RWPE1 (cell line): ENCODE measurements at regions not wholly inside any gene's neighbourhood (a gene's known extent, or its start where the extent isn't known, plus 50 kb on each side); places are given as distances from the start of the nearest gene placed in this dataset.

Experiments
- CTCF ChIA-PET: fragments of 350-600 bp; sonication (Branson Sonifier 250); formaldehyde crosslinking; extraction: SDS; loops from one replicate; lab custom pipeline; 2021; lab: Yijun Ruan, JAX
- POLR2A ChIA-PET: fragments of 400-600 bp; formaldehyde crosslinking; extraction: SDS; loops from one replicate; lab custom pipeline; 2020; ENCODE audit warnings: antibody characterized with exemption; ENCODE audit not compliant: low non-redundant PET; lab: Yijun Ruan, JAX
- DNase-seq: peaks from one replicate; pipeline ENCODE4 v3.0.0; 2012; ENCODE audit warnings: low spot score
- H3K27ac ChIP-seq: fragments of 450-650 bp; 2 replicates; pipeline ENCODE4 v1.5.1; 2017
- TF ChIP-seq, protein P1 (sequence below): fragments of 450-650 bp; conservative IDR thresholded peaks from 2 replicates; pipeline ENCODE4 v1.5.1; 2017; ENCODE audit warnings: low read depth, mild to moderate bottlenecking

DNA sequence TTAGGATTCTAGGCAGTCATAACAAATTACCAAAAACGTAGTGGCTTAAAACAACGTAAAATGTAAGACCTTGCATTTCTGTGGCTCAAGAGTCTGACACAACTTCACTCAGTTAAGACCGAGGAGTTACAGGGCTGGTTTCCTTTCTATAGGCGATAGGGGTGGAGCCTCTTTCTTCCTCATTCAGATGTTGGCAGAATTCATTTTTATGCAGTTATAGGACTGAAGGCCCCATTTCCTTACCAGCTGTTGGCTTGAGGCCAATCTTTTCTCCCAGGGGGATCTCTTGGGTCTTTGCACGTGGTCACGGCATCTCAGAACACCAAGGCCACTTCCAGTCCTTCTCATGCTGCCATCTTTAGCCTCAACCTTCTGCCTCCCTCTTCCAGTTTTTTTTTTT is 145.2 kb downstream of the KCNJ2 start:
- DNase-seq: no peak
- no peak overlapping the region for H3K27ac ChIP-seq
- ChIA-PET CTCF (no interaction called here), POLR2A (no interaction called here)
- TF ChIP-seq, protein P1, sequence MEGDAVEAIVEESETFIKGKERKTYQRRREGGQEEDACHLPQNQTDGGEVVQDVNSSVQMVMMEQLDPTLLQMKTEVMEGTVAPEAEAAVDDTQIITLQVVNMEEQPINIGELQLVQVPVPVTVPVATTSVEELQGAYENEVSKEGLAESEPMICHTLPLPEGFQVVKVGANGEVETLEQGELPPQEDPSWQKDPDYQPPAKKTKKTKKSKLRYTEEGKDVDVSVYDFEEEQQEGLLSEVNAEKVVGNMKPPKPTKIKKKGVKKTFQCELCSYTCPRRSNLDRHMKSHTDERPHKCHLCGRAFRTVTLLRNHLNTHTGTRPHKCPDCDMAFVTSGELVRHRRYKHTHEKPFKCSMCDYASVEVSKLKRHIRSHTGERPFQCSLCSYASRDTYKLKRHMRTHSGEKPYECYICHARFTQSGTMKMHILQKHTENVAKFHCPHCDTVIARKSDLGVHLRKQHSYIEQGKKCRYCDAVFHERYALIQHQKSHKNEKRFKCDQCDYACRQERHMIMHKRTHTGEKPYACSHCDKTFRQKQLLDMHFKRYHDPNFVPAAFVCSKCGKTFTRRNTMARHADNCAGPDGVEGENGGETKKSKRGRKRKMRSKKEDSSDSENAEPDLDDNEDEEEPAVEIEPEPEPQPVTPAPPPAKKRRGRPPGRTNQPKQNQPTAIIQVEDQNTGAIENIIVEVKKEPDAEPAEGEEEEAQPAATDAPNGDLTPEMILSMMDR: no peak

DNA sequence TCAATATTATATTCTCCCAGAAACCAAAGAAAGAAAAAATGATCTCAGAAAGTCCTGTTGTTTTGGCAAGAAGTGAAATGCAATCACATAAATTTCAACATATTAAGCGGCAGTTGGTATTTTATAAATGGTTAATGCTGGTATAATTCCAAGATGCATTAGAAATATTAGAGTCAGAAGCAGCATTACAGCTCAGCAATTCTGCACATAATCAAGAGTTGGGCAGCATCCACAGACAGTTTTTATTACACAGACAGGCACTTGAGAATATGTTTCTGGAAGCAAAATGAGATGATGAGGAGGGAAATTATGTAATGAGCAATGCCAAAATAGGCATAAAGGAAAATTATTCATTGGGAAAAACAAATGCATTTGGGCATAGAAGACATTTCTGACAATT is 148.1 kb downstream of the KCNJ2 start:
- CTCF ChIA-PET: interaction anchor here (0.5 kb wide), 1 partner anchor 28 kb away, joined by 3 read pairs; no protein-coding TSS in a partner anchor
- TF ChIP-seq, protein P1: no peak
- DNase-seq: no peak
- H3K27ac ChIP-seq: no peak overlapping the region
- POLR2A ChIA-PET: no interaction called here

DNA sequence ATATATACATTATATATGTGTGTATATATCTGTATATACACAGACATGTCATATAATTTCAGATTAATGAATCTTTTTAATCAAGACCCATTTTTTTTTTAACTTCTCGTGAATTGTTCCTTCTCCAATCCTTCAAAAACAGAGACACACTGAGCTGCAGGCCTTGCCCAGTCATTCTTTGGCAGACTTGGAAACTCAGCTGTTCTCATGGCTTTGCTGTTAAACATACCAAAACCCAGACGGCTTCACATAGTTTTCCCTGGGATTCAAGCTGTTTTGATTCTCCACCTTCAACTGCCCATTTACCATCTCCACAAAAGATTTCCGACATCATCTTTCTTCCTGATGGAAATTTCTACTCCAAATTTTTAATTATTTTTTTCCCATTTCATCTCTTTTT is 148.7 kb downstream of the KCNJ2 start:
- no peak for DNase-seq
- TF ChIP-seq, protein P1: no peak
- ChIA-PET CTCF (interaction anchor here (0.5 to 0.7 kb wide), 2 partner anchors 29 kb away, joined by 3 read pairs; no protein-coding TSS in a partner anchor), POLR2A (no interaction called here)
- H3K27ac ChIP-seq: no peak overlapping the region

DNA sequence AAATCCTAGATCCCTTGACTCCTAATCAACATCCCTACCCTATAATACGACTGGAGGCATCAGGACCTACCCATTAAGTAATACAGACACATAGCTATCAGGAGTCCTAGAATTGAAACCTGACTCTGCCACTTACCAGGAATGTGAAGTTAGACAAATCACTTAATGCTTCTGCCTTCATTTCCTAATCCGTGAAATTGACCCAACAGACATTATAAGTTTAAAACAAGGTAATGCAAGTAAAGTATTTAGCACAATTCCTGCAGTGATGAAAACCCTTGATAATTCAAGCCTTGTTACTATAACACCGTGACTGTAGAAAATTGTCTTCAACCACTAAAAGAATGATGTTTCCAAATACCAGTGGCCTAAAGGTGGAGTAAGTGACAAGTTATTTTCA is 150.2 kb downstream of the KCNJ2 start:
- DNase-seq: no peak
- H3K27ac ChIP-seq: no peak overlapping the region
- CTCF ChIA-PET: no interaction called here
- POLR2A ChIA-PET: no interaction called here
- TF ChIP-seq, protein P1: no peak

DNA sequence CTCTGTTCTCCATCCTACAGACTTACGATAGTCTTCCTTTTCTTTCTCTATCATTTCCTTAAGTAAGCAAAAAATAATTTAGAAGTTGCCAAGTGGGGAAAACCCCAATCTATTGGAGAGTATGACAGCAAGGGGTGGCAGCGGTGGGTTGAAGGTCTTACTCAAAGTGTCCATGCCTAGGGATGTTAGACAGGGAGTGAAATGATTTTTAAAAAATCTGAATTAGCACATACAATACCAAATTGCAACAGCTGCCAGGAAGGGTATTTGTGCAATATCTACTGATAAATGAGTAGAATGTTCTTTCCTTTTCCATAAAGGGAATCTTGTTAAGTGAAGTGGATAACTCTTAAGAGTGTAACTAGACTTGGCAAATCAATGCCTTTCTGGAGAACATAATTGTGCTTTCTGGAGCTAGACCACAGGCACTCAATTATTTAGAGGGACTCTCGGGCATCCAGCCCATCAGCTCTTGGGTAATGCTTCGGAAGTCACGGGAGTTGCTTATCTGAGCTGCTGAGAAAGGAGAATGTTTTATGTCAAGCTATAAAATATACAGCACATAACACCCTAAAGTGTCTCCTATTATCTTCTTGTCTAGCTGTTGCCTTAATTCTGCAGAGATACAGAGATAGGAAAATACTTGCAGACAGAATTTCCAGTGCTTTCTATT is 151.5 kb downstream of the KCNJ2 start:
- CTCF ChIA-PET: no interaction called here
- POLR2A ChIA-PET: no interaction called here
- TF ChIP-seq, protein P1: no peak
- no peak overlapping the region for H3K27ac ChIP-seq
- DNase-seq: no peak

DNA sequence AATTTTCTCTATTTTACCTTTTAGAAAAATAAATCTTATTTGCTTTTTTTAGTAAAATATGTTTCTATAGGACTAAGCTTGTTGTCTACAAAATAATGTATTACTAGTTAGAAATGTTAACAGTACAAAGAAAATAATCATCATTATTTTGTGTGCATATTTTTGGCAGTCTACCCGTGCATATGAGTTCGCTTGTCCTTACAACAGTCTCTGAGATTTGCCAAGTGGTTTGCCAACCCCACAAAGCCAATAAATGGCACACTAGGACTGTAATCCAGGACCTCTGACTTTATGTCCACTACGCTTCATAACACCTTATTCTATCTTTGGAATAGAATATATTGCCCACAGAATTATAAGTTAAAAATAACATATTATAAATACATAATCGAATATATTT is 152.0 kb downstream of the KCNJ2 start:
- TF ChIP-seq, protein P1: no peak
- ChIA-PET CTCF (no interaction called here), POLR2A (no interaction called here)
- H3K27ac ChIP-seq: no peak overlapping the region
- no peak for DNase-seq
